TTC549 (cell line): ENCODE measurements at regions not wholly inside any gene's neighbourhood (a gene's known extent, or its start where the extent isn't known, plus 50 kb on each side); places are given as distances from the start of the nearest gene placed in this dataset.
A peak's percentile ranks its signal among the peaks of the same experiment; 100 is the strongest.
"Not testable (repeated sequence)": the region's sequence is repeated elsewhere in the genome, so short reads cannot be mapped to it uniquely, and the experiment has no call there.

ENCODE experiments used
- FAIRE-seq: peaks from 2 replicates; lab custom pipeline; 2012; peaks lifted over from hg19 to GRCh38; lab: Jason Lieb, UNC

DNA sequence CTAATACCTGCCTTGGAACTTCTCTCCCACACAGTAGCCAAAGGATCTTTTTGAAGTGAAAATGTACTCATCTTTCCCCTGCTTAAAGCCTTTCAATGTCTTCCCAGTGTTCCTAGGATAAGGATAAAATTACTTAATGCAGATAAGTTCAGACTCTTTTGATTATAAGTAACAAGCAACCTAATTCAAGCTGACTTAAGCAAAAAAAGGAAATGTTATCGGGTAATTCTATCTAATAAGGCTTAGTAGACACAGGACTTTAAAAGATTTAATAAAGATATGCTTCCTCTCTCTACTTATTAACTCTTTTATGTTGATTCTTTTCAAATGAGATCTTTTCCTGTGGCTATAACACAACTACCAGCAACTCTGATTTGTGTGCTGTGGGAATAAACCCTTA, 284.2 kb downstream of the OXSM start:
- no peak for FAIRE-seq

DNA sequence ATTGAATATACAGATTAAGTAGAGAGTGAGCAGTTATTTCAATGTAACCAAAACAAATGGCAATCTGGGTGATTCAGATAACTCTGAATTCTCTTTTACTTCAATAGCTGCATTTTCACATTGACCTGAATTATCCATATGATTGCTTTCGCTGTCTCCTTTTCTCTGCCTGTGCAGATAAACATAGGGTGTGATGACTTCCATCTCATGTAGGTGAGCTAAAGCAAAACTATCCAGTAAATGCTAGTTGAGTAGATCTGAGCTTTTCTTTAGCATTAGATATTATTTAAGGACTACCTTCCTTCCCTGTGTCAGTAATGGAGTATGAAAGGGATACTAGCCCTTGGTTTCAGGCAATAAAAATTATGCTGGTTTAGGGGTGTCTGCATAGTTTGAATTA, 288.6 kb downstream of the OXSM start:
- no peak for FAIRE-seq

DNA sequence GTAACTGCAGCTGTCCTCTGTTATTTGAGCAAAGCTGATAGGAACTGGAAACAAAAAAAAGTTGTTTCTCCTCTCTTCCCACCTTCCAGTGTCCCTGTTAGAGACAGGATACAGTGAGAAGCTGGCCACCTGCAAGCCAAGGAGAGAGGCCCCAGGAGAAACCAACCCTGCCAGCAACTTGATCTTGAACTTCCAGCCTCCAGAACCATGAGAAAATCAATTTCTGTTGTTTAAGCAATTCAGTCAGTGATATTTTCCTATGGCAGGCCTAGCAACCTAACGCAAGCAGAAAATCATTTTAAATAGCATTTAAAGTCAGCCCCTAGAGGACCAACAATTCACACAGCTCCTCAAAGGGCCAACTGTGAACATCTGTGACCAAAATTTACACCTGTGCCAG, 291.3 kb downstream of the OXSM start:
- no peak for FAIRE-seq

DNA sequence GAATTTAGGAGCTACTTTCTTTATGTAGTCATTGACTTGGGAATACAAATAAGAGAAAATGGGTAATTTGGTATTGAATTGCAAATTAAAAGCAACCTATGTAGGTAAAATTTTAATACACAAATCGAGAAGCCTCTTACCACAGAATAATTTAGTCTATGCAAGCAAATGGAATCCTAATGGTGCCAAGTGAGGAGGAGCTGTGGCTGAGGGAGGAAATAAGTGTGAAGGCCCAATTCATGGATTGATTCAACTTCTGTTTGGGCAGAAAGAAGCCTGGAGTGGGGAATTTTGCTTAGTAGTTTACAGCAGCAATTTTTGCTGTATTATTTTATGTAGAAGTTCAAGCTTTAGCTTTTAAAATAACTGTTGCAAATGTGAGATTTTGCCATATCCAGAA, 291.9 kb downstream of the OXSM start:
- no peak for FAIRE-seq

DNA sequence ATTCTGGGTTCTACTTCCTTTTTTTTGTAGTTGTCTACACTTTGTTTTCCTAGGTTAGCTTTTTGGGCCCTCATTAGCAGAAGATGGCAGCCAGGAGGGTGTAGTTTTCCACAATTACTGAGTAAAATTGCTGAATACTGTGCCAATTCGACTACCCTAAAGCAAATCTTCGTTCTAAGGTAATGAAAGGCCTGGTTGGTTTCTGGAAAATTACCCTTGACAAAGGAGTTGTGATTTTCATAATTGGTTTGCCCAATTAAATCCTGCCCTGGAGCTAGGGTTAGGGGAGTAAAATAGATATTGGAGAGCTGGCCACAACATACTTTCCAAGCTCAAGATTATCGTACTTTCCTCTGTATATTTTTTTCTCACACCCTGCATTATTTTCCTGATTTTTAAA, 293.0 kb downstream of the OXSM start:
- FAIRE-seq: no peak

DNA sequence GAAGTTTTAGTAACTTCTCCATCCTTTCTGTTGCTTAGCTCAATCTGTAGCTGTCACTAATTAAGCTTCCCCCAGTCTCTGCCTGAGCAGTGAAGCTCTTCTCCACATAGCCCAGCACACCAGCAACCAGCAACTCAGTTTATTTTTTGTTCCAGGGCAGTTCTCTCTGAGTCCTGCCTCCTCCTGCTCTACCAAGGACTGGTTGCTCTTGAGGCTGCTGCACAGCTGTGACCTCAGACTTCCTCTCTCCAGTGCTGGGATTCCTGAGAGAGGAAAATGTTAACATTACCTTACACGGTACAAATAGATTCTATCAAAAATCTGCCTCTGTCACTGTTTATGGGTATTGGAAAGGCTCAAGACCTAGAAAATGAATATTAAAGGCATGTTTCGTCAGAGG, 294.7 kb downstream of the OXSM start:
- no peak for FAIRE-seq

DNA sequence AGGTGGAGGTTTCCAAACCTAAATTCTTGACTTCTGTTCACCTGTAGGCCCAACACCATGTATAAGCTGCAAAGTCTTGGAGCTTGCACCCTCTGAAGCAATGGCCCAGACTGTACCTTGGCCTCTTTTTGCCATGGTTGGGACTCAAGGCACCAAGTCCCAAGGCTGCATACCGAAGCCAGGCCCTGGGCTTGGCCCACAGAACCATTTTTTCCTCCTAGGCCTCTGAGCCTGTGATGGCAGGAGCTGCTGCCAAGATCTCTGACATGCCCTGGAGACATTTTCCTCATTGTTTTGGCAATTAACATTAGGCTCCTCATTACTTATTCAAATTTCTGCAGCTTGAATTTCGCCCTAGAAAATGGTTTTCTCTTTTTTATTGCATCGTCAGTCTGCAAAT, 297.9 kb downstream of the OXSM start:
- FAIRE-seq: no peak

DNA sequence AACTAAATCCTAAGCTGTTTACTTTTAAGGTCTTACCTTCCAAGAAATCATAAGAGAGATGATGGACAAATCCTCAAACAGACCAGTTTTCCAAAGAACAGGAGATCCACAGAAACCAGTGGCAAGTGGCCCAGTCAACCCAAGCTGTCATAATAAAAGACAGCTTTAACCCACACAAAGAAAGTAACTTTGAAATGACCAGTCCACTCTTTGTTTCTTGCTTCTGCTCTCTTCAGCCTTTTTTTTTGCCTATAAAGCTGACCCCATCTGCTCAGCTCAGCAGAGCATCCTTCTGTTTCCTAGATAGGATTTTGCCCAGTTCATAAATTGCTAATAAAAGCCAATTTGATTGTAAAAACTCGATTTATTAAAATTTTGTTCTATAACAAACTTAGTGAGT, 299.4 kb downstream of the OXSM start:
- FAIRE-seq: no peak

DNA sequence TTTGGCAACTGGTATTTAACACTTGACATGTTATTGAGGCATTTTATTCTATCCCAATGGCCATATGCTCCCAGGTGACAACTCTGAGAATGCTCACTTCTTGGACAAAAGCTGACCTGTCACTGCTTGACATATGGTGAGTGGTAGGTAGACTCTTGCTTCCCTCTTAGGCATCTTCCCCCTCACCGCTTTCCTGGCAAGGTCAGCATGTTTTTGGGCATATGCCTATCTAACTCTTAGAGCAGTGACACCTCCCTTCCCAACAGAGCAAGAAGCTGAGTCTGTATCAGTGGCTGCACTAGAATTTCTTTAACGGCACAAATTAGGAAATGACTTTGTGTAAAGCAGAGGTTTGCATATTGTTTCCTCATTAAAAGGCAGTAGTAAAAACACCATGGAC, 300.7 kb downstream of the OXSM start:
- FAIRE-seq: no peak

DNA sequence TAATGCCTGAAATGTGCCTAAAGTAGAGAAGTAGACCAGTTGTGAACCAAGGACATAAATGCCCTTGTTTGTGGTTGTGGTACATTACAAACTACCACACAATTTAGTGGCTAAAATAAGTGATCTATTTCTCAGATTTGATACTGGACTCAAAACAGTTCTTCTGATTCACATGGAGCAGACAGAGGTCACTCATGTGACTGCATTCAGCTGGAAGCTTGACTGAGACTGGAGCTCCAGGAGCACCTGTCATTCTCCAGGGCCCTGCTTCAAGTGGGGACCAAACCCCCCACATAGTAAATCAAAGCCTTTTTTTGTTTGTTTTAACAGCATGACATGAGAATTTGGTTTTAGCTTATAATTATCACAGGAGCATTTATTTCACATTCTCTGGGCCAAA, 301.2 kb downstream of the OXSM start:
- no peak for FAIRE-seq

DNA sequence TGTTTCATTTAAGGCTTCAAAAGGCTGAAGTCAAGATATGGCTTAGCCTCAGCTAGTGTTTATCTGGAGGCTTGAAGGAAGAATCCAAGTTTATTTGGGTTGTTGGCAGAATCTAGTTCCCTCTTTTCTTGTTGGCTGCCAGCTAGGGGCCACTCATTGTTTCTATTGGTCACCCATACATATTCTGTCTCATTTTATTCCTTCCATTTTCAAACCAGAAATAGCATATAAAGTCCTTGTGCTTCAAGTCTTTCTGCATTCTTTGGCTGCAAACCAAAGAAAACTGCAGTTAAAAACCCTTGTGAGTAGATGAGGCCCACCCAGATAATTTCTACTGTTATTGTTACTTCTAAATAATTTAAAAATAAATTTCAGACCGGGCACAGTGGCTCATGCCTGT, 301.7 kb downstream of the OXSM start:
- no peak for FAIRE-seq

DNA sequence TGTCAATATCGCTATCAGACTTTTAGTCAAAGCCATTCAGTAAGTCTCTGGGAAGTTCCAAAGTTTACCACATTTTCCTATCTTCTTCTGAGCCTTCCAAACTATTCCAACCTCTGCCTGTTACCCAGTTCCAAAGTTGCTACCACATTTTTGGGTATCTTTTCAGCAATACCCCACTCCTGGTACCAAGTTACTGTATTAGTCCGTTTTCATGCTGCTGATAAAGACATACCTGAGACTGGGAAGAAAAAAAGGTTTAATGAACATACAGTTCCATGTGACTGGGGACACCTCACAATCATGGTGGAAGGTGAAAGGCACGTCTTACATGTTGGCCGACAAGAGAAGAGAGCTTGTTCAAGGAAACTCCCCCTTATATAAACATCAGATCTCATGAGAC, 307.2 kb downstream of the OXSM start:
- not testable (repeated sequence) for FAIRE-seq

DNA sequence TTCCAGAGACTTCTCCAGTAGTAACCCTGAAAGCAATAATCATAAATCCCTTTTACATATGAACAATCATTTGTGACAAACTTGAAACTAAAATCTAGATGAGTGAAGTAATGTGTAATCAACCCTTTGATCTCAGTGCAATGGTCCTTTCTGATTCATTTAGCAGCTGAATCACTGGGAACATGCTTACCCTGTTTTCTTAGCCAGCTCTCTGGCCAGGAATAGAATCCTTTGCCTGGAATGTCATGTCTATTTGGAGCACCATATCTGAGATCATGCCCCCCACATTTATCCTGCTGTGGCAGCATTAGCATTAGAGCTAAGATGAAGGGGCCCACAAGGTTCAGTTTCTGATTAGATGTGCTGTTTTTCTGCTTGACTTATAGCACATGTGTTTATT, 309.8 kb downstream of the OXSM start:
- FAIRE-seq: no peak

DNA sequence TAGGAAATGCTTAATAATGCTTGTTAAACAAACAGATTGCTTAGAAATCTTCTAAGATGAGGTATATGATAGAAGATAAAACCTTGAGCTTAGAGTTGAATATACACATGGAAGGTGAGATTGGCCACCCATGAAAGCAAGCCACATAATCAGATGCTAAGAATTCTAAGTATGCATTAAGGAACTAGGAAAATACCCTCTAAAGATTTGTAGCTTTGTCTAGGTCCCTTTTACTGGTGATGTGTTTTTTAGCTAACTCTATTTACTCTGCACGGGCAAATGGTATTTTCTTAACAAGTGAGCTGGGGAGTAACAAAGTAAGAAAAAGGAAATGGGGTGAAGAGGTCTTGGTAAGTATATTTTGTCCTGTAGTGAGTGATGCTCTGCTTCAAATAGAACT, 310.3 kb downstream of the OXSM start:
- no peak for FAIRE-seq

DNA sequence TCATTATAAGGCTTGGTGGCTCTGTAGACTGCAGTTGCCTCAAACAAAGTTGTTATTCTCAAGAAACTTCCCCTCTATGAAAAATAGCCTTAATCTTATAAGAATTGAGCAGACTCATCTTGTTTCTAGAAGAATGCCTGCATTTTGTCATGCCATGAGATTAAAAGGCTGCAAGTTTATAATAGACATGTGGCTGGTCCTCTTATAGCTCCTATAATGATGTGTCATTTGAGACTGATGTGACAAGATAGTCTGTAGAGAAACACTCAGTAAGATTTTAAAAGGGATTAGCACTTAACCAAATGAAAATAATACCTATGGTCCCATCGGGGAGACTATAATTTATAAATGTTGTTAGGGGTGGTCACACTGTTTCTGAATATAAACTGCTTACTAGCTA, 312.5 kb downstream of the OXSM start:
- no peak for FAIRE-seq

DNA sequence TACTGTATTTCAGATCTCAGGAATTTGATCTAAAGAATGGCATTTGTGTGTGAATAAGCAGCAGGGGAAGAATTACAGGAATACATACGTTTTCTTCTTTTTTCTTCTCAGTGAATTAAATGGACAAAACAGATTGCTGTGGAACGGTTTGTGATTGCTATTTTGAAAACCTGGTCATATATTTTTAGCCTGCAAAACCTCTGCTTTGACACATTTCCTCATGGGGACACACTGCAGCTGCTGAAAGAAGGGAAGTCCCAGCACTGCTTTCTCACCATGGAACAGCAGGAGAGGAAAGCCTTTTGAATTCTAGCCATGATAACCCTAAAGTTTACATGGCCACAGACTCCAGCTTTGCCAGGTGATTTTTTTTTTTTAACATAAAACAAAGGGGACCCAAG, 315.0 kb downstream of the OXSM start:
- FAIRE-seq: no peak

DNA sequence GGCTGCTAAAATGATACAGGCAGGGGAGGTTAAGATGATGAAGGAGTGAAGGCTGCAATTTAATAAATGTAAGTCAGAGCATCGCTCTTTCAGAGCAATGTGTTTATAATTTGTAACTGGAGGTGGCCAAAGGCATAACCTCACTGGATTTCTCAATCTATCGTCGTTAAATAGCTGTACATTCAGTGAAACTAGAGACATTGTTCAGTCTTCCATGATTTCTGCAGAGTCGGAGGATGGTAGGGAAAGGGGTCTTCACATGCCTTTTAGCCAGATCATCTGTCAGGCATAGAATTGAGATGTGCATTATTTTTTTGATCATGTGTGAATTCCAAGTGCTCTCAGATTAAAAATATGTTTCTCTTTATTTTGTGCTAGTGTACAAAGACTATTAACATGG, 315.4 kb downstream of the OXSM start:
- FAIRE-seq: no peak

DNA sequence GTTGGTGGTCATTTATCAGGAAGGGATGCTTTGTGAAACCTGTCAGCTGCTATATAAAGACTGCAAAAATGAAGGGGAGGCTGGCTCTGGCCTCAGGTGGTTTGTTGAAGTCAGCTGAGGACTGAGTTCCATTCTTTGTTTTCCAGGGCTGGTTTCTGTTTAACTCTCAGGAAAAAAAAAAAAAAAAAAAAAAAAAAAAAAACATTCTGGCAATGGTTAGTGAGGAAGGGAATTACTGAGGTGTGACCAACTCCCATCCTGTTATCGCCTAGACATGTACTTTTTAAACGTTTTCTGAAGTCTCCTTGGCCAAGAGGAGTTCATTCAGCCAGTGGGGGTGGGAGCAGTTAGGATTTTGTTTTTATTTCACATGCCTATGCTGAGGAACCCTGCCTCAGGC, 316.3 kb downstream of the OXSM start:
- no peak for FAIRE-seq

DNA sequence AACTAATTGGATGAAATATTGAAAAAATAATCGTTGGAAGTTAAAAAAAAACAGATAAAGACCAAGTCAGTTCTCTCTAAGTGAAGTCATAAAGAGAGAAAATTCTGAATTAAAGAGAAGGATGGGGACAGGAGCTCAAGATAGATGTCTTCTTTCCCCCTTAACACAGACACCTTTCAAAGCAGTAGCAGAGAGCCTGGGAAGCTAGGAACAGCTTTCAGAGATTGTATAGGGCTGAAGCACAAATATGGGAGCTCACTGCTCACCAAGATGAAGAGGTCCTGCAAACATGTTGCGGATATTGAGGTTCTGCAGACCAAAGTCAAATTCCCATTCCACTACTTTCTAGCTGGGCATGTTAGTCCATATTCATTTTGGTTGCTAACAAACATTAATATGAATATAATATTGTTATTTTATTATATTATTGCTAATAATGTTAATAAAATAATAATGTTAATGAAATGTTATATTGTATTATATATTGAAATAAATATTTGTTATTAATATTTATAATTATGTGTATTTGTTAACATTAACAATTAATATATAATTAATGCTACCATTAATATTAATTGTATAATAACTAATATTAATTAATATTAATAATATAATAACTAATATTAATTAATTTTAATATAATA, 319.1 kb downstream of the OXSM start:
- FAIRE-seq: peak; percentile 96

DNA sequence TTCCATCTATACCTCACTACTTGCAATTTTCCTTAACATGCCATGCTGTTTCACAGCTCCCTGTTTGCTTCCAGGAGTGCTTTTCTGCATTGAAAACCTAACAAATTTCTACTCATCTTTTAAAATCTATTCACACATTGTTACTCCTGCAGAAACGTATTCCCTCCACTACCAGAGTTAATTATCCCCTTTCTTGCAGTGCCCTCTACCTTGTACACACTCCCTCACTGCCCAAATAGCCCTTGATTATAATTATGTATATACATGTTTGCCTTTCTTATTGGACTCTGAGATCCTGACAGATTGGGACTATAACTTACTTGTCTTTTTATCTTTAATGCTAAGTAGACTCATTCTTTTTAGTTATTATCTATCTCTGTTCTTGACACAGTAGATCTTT, 325.0 kb downstream of the OXSM start:
- FAIRE-seq: no peak

DNA sequence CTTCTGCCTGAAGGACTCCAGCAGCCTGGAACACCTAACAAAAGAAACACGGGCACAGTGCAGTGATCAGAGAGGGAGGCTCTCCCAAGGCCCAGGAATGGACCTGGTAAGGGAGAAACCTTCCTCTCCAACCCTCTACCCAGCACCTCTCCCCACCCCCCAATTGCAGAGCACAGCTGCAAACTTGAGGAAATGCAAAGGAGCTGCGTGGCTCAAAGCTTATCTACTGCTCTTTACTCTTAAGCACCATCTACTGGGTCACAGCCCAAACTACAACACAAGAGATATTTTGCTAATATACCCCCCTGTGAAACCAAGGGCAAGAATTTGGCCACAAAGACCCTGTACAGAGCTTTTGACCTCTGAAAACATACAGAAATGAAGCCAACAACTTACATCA, 328.3 kb downstream of the OXSM start:
- no peak for FAIRE-seq

DNA sequence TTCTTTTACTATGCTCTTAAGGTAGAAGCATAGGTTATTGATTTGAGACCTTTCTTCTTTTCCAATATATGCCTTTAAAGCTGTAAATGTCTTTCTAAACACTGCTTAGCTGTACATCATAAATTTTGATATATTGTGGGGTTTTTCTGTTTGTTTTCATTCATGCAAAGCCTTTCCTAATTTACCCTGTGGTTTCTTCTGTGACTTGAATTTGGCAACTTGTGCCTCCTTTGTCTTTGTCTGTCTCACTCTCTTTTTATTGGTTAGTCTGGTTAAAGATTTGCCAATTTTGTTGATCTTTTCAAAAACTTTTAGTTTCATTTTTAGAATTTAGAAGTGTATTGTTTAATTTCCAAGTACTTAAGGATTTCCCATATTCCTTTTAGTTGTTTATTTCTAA, 343.1 kb downstream of the OXSM start:
- no peak for FAIRE-seq

DNA sequence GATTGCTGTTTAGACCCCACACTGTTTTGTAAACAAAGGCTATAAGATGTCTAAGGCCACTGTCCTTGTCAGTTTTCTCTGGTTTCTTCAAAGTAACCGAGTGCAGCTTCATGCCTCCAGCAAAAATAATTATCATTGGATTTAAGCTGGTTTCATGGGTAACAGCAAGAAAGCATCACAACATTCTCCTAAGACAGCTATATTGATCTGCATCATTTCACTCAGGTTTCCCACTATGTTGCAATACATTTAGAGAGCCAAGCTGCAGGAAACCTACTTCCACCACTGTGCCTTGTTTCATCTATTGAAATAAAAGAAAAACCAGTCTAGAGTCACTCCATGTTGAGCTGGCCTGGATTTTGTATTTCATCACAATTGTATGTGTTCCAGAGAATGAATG, 351.4 kb downstream of the OXSM start:
- FAIRE-seq: no peak

DNA sequence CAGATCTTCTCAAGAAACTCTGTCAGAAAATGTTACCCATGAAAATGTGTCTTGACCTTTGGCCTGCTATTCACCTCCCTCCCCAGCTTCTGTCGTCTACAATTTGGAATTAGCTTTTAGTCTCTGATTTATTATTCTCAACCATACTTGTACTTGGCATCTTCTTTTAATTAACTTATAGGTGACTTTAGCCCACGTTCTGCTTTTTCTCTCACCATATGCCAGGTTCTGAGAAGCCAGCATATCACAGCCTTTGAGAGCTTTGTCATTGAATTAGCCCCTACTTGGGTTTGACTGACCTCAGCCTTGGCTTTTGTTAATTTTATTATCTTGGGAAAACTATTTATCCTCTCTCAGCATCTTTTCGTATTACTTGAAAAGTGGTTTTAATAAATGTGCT, 355.9 kb downstream of the OXSM start:
- FAIRE-seq: no peak

DNA sequence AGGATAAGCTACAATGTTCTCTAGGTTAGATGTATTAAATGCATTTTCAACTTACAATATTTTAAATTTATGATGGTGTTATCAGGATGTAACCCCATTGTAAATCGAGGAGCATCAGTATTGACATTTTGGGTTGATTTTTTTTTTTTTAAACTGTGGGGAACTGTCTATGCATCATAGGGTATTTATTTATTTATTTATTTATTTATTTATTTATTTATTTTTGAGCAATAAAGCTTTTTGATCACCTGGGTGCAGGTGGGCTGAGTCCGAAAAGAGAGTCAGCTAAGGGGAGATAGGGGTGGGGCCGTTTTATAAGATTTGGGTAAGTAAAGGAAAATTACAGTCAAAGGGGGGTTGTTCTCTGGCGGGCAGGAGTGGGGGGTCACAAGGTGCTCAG, 367.5 kb downstream of the OXSM start:
- FAIRE-seq: not testable (repeated sequence)
